Uterus (tissue), 3 donors: ENCODE measurements at regions not wholly inside any gene's neighbourhood (a gene's known extent, or its start where the extent isn't known, plus 50 kb on each side); places are given as distances from the start of the nearest gene placed in this dataset.

Source experiments
- DNase-seq, 2 donors: peaks; one replicate each; pipeline ENCODE4 v3.0.0-alpha.2; 2019 to 2020
- H3K27ac ChIP-seq, 2 donors: fragments of 200-600 bp; sonication (generic); 1 replicate in 1 of 2; 2 replicates in 1 of 2; pipeline ENCODE4 v1.5.1; 2016 to 2018
- H3K27me3 ChIP-seq, 2 donors: fragments of 200-600 bp; sonication (generic); one replicate each; pipeline ENCODE4 v1.5.1; 2018 to 2019; ENCODE audit warnings: control low read depth in 1 of 2
- H3K36me3 ChIP-seq, 2 donors: fragments of 200-600 bp; sonication (generic); one replicate each; pipeline ENCODE4 v1.5.1; 2019; ENCODE audit warnings: control low read depth in 1 of 2
- H3K4me1 ChIP-seq, 2 donors: fragments of 200-600 bp; sonication (generic); one replicate each; pipeline ENCODE4 v1.5.1; 2018 to 2019; ENCODE audit warnings: control low read depth in 1 of 2
- H3K4me3 ChIP-seq, 2 donors: fragments of 200-600 bp; sonication (generic); 1 replicate in 1 of 2; 2 replicates in 1 of 2; pipeline ENCODE4 v1.5.1; 2018 to 2019; ENCODE audit warnings: mild to moderate bottlenecking in 1 of 2
- H3K9me3 ChIP-seq, 2 donors: fragments of 200-600 bp; sonication (generic); one replicate each; pipeline ENCODE4 v1.5.1; 2019; ENCODE audit warnings: control low read depth in 1 of 2
- CTCF ChIP-seq, 4 experiments: fragments of 200-600 bp in 2 of 4; fragments of 450-650 bp in 2 of 4; sonication (generic) in 2 of 4; IDR thresholded peaks; one replicate each; pipeline ENCODE4 v1.5.1; 2016 to 2019; ENCODE audit warnings: antibody characterized with exemption in 4 of 4, mild to moderate bottlenecking in 2 of 4, moderate library complexity in 1 of 4
- POLR2A ChIP-seq, 2 donors: fragments of 450-650 bp; IDR thresholded peaks; one replicate each; pipeline ENCODE4 v1.6.1; 2016; ENCODE audit warnings: antibody characterized with exemption in 2 of 2, mild to moderate bottlenecking in 1 of 2, moderate library complexity in 1 of 2
- intact Hi-C: fragments of 100-400 bp; cut with DNase I; formaldehyde crosslinking; loops from one replicate; pipeline ENCODE4 v1.15.1; 2023; ENCODE audit warnings: low total_unique reads
- donor health status: DM: yes; HTN: yes; CAD: no.

- Histone ChIP-seq H3K4me3 (no peak overlapping the region), H3K36me3 (no peaks in the 10 kb centered on the region), H3K27ac (no peak overlapping the region), H3K4me1 (no peaks in the 10 kb centered on the region), H3K27me3 (no peaks in the 10 kb centered on the region), H3K9me3 (no peaks in the 10 kb centered on the region)
- DNase-seq = no peak
- intact Hi-C loops = no loop called here
- TF ChIP-seq POLR2A (IDR thresholded peaks at IDR 0.05) = no peak
- TF ChIP-seq CTCF (IDR thresholded peaks at IDR 0.05) = no peak
Observed at GRCh38 chr3:66574091-66574490, 73.3 kb upstream of the LRIG1 start.

GRCh38 chr3:66577426-66578203 is 76.8 kb upstream of the LRIG1 start:
- H3K27me3 ChIP-seq = no peaks in the 10 kb centered on the region
- H3K36me3 ChIP-seq = no peaks in the 10 kb centered on the region
- intact Hi-C loops = no loop called here
- H3K4me3 ChIP-seq = no peak overlapping the region
- no peaks in the 10 kb centered on the region for H3K9me3 ChIP-seq
- no peak overlapping the region for H3K27ac ChIP-seq
- DNase-seq = no peak
- TF ChIP-seq POLR2A (IDR thresholded peaks at IDR 0.05) = no peak
- no peak for TF ChIP-seq CTCF (IDR thresholded peaks at IDR 0.05)
- H3K4me1 ChIP-seq = no peaks in the 10 kb centered on the region

- TF ChIP-seq CTCF (IDR thresholded peaks at IDR 0.05) (no peak), POLR2A (IDR thresholded peaks at IDR 0.05) (no peak)
- no peaks in the 10 kb centered on the region for H3K27me3 ChIP-seq
- DNase-seq = no peak
Observed at GRCh38 chr3:66581256-66581655, 80.4 kb upstream of the LRIG1 start.

GRCh38 chr3:66582721-66583423 is 82.0 kb upstream of the LRIG1 start:
- Histone ChIP-seq H3K9me3 (no peaks in the 10 kb centered on the region), H3K4me1 (no peaks in the 10 kb centered on the region), H3K4me3 (no peak overlapping the region), H3K36me3 (no peaks in the 10 kb centered on the region), H3K27ac (no peak overlapping the region), H3K27me3 (no peaks in the 10 kb centered on the region)
- intact Hi-C loops = no loop called here
- TF ChIP-seq CTCF (IDR thresholded peaks at IDR 0.05) (no peak), POLR2A (IDR thresholded peaks at IDR 0.05) (no peak)
- DNase-seq = no peak

More at GRCh38 chr3:66581256-66581655, 80.4 kb upstream of the LRIG1 start:
- no peaks in the 10 kb centered on the region for H3K9me3 ChIP-seq
- H3K27ac ChIP-seq = no peak overlapping the region
- no peak overlapping the region for H3K4me3 ChIP-seq
- no peaks in the 10 kb centered on the region for H3K4me1 ChIP-seq
- H3K36me3 ChIP-seq = no peaks in the 10 kb centered on the region
- intact Hi-C loops = no loop called here

- no peaks in the 10 kb centered on the region for H3K27me3 ChIP-seq
- H3K27ac ChIP-seq = no peak overlapping the region
- intact Hi-C loops = no loop called here
Observed at GRCh38 chr3:66583424-66584040, 82.7 kb upstream of the LRIG1 start.

More at GRCh38 chr3:66583424-66584040, 82.7 kb upstream of the LRIG1 start:
- no peaks in the 10 kb centered on the region for H3K9me3 ChIP-seq
- no peaks in the 10 kb centered on the region for H3K36me3 ChIP-seq
- H3K4me3 ChIP-seq = no peak overlapping the region
- no peaks in the 10 kb centered on the region for H3K4me1 ChIP-seq
- DNase-seq = no peak
- no peak for TF ChIP-seq CTCF (IDR thresholded peaks at IDR 0.05)
- TF ChIP-seq POLR2A (IDR thresholded peaks at IDR 0.05) = no peak
